Type B pancreatic cell (in vitro differentiated cells): ENCODE measurements at regions not wholly inside any gene's neighbourhood (a gene's known extent, or its start where the extent isn't known, plus 50 kb on each side); places are given as distances from the start of the nearest gene placed in this dataset.

Source experiments
- DNase-seq: peaks from one replicate; pipeline ENCODE4 v3.0.0; 2021; ENCODE audit warnings: mixed read lengths; ENCODE audit not compliant: unreplicated experiment; ENCODE audit errors: extremely low spot score
- H3K27ac Mint-ChIP-seq: 2 replicates; pipeline ENCODE4 v1.8.0; 2021; ENCODE audit warnings: mild to moderate bottlenecking, mixed read lengths
- H3K27me3 Mint-ChIP-seq: 2 replicates; pipeline ENCODE4 v1.8.0; 2021; ENCODE audit warnings: mixed read lengths
- H3K36me3 Mint-ChIP-seq: 2 replicates; pipeline ENCODE4 v1.8.0; 2021; ENCODE audit warnings: mixed read lengths
- H3K4me1 Mint-ChIP-seq: one replicate; pipeline ENCODE4 v1.8.0; 2021; ENCODE audit warnings: mixed read lengths; ENCODE audit not compliant: unreplicated experiment
- H3K4me3 Mint-ChIP-seq: 2 replicates; pipeline ENCODE4 v1.8.0; 2021; ENCODE audit warnings: mild to moderate bottlenecking, mixed read lengths
- H3K9me3 Mint-ChIP-seq: 2 replicates; pipeline ENCODE4 v1.8.0; 2021; ENCODE audit warnings: mixed read lengths
- CTCF ChIP-seq: fragments of 200-600 bp; sonication (generic); conservative IDR thresholded peaks from 2 replicates; pipeline ENCODE4 v1.5.0; 2021; ENCODE audit warnings: antibody characterized with exemption, mild to moderate bottlenecking

- no peak for TF ChIP-seq CTCF
- no peak for DNase-seq
- Mint-ChIP-seq H3K27me3 (no peaks in the 10 kb centered on the region), H3K9me3 (no peaks in the 10 kb centered on the region), H3K36me3 (peaks cover 6% of the 10 kb centered on the region), H3K27ac (peak overlapping the region; percentile 85), H3K4me3 (peak overlapping the region; percentile 10), H3K4me1 (peaks cover 36% of the 10 kb centered on the region)
These were observed 167.5 kb upstream of the DMRT1 start for GRCh38 chr9:673966-674526.

- TF ChIP-seq CTCF: no peak
- no peak overlapping the region for H3K27ac Mint-ChIP-seq
- no peak overlapping the region for H3K4me3 Mint-ChIP-seq
- H3K9me3 Mint-ChIP-seq: no peaks in the 10 kb centered on the region
- no peaks in the 10 kb centered on the region for H3K27me3 Mint-ChIP-seq
- H3K4me1 Mint-ChIP-seq: peaks cover 44% of the 10 kb centered on the region
- H3K36me3 Mint-ChIP-seq: peaks cover 5% of the 10 kb centered on the region
- no peak for DNase-seq
These were observed 165.7 kb upstream of the DMRT1 start for GRCh38 chr9:675697-676370.

GRCh38 chr9:676780-677438, 164.6 kb upstream of the DMRT1 start:
- peaks cover 5% of the 10 kb centered on the region for H3K36me3 Mint-ChIP-seq
- H3K4me3 Mint-ChIP-seq: peak overlapping the region; percentile 28
- TF ChIP-seq CTCF: no peak
- H3K4me1 Mint-ChIP-seq: peaks cover 45% of the 10 kb centered on the region
- no peaks in the 10 kb centered on the region for H3K27me3 Mint-ChIP-seq
- no peak for DNase-seq
- H3K9me3 Mint-ChIP-seq: no peaks in the 10 kb centered on the region
- H3K27ac Mint-ChIP-seq: peak overlapping the region; percentile 65

GRCh38 chr9:677461-678097, 163.9 kb upstream of the DMRT1 start:
- Mint-ChIP-seq H3K4me1 (peaks cover 45% of the 10 kb centered on the region), H3K9me3 (no peaks in the 10 kb centered on the region), H3K27me3 (no peaks in the 10 kb centered on the region), H3K36me3 (peaks cover 5% of the 10 kb centered on the region), H3K27ac (peak overlapping the region; percentile 65), H3K4me3 (peak overlapping the region; percentile 28)
- DNase-seq: no peak
- TF ChIP-seq CTCF: no peak

- Mint-ChIP-seq H3K36me3 (peaks cover 5% of the 10 kb centered on the region), H3K9me3 (no peaks in the 10 kb centered on the region), H3K27me3 (no peaks in the 10 kb centered on the region), H3K27ac (peak overlapping the region; percentile 56), H3K4me1 (peaks cover 44% of the 10 kb centered on the region), H3K4me3 (peak overlapping the region; percentile 34)
- no peak for TF ChIP-seq CTCF
- DNase-seq: no peak
These were observed 162.6 kb upstream of the DMRT1 start for GRCh38 chr9:678897-679296.
